Stimulated activated CD4-positive, alpha-beta T cell treated with anti-CD3 and anti-CD28 coated beads, Interleukin-4, amount 100 ng/mL, for 24 hours (primary cell): ENCODE measurements at regions not wholly inside any gene's neighbourhood (a gene's known extent, or its start where the extent isn't known, plus 50 kb on each side); places are given as distances from the start of the nearest gene placed in this dataset.

Source experiments
- DNase-seq: peaks from one replicate; pipeline ENCODE4 v3.0.0-alpha.2; 2020

DNA sequence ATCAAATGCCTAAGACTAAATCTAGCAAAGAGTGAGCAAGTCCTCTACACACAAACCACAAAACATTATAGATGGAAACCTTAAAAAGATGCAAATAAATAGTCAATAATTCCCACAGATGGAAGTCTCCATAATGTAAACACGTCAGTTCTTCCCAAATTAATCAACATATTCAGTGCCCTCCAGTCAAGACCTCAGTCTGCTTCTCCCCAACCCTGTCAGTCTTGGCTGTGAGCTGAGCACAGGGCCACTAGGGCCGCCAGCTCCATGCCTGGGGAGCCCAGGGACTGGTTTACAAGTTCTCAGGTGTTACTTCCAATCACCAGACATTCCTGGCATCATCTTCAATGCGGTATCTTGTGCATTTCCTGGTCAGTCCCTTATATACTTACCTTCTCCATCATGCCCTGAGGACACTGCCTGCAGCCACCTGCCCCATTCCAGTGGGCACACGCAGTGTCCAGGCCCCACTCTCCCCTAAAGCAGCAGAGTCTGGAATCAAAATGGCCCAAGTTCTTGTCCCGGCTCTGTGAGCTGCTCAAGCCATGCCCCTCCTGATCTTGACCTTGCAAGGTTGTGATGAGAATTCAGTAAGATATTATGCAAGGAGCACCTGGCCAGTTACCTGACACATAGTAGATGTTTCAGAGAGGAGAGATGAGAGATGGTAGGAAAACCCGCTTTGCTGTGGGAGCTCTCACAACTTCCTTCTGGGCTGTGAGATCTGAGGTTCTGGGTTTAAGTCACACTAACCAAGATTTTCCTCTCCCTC is 207.9 kb upstream of the RAB6C start:
- DNase-seq: no peak

DNA sequence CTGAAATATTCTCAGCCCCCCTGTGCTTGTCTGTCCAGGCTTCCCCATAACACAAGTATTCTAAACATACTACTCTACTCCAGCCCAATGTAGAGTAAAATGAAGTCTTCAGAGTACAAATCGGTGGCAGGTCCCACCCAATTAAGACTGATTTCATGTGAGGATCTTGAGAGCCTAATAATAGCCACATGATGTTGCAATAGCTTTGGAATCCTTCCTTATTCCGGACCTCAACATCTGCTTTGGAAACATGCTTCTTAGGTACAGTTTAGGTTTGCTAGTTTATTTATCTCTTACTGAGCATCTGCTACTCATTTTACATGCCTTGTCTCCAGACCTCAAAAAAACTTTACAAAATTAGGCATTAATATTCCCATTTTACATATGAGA is 207.3 kb upstream of the RAB6C start:
- DNase-seq: no peak

DNA sequence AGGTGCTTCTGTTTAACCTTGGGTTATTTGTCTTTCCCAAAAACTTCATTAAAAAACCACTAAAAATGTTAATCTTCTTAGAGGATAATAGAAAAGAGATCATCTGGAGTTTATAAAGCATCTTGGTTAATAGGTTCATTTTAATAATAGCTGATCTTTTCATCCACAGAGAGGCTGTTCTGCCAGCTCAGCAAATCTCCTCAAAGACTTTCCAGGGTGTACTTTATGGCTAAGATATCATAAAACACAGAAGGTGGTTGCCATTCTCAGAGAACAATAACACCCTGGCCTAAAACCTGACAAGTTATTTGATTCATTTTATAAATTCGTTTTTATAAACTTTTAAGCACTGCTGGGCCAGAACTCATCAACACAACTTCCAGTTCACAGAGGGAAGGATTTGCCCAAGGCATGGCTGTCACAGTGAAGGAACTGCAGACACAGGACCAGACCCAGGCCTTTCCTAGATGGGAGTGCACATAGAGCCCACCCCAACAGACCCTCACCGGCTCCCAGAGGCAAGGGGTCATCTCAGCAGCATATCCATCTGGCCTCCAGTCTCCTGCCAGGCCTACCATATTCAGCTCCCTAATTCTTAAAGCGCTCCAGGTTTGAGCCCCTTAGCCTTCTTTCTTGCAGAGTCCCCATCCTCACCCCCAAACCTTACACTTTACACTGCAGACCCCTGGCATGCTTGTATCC is 203.4 kb upstream of the RAB6C start:
- no peak for DNase-seq

DNA sequence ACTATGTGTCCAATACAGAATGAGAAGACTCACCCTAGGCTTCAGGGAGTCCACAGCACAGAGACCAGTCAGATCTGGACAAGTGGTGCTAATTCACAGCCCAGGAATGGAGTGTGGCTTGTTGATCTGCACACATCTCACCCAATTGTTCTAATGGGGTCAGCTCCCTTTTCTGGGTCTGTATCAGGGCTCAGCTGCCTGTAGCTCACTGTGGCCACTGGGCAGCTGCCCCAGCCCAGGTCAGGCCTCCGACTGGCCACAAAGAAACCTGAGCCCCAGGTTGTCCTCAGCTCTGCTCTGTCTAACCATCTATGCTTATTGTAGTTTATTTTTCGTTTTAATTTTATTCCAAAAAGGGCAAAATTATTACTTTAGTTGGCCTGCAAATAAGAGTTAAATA is 202.3 kb upstream of the RAB6C start:
- no peak for DNase-seq

DNA sequence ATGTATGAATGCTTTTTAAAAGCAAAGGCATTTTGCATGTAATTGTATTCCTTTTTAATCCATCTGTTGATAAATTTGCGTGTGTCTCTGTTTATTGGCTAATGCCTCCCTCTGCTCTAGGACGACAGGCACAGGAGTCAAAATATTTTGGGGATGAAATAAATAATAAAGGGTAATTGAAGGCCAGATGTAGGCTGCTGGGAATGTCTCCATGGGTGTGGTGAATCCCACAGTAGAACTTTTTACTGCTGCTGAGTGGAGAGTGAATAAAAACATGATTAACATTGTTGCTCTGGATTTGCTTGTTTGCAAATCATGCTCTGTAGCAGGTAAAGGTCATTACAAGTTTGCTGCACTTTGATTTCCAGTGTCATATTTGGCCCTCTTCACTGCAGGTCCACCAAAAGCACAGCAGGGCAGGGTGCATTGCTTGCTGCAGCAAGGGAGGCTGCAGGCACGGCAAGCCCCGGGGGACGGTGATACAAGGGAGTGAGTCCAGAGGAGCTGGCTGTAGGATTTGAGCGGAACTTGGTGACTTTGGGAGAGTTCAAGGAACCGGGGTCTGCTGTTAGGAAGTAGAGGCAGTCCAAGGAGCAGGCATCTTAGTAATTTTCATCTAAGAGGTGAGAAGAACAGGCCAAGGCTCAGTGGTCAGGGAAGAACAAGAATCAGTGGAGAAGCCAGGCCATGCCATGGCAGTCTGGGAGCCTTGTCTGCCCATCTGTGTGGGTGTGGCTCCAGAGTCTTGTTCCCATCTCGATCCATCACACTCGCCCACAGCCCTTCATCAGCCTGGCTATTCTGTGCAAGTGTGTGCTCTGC is 201.5 kb upstream of the RAB6C start:
- no peak for DNase-seq

DNA sequence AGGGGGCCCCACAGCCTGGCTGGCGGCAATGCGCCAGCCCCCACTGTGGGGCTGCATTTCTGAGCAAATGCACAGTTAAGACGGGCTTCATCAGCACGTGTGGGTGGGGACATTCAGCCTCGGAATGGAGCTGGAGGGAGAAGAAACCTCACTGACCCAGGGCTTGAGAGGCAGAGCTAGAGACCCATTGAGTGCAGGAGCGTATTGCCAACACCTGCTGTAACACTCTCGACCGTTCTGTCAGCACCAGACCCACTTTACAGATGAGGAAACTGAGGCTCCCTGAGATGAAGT is 200.9 kb upstream of the RAB6C start:
- no peak for DNase-seq

DNA sequence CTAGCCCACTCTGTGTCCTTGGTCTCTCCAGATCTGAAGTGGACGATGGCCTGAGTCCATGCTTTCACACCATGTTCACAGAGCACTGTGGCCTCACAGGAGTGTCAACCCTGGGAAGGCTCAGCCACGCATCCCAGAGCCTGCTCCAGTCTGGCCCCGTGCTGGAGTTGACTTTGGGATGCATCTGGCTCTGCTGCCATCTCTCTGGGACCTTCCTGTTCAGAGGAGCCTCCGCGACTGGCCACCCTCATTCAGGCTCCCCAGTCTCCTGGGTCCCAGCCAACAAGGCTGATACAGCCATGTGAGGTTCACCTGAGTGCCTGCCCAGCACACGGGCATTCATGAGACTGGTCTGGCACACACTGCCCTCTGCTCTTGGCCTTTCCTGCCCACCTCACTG is 199.7 kb upstream of the RAB6C start:
- no peak for DNase-seq

DNA sequence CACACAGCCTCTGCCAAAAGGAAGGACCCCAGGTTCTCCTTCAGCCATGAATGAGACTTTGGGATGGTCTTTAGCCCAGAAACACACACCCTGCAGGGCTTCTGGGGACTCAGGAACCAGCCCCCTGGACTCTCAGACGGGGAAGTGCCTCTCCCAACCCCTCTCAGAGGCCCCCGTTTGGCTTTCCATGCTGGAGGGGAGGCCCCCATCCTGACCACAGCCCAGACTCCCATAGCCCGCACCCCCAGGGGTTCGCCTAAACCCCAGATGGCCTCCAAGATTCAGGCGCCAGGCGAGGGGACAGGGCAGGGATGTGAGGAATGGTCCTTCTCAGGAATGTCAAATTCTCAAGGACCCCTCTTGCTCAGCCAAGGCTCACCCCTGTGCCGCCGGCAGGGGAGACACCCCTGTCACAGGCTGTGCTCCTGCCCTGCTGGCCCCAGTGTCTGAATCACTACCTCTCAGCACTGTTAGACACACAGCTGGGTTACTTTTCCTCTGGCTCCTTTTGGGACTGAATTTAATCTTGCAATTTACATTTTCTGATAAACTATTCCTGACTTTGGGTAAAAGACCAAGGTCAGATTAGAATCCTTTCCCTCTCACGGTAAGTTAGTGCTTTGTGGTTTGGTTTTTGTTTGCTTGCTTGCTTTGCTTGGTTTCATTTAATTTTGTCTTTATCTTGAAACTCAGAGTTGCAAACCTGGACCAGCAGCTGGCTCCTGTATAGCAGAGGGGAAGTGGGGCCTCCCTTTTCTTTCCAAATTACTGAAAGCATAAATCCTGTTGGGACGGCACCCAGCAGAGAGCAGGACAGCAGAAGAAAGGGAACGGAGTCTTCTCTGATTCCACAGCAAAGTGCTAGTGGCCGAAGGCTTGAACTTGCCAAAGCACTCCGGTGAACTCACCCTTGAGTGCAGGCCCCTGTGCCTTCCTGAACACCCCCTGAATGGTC is 198.9 kb upstream of the RAB6C start:
- DNase-seq: no peak

DNA sequence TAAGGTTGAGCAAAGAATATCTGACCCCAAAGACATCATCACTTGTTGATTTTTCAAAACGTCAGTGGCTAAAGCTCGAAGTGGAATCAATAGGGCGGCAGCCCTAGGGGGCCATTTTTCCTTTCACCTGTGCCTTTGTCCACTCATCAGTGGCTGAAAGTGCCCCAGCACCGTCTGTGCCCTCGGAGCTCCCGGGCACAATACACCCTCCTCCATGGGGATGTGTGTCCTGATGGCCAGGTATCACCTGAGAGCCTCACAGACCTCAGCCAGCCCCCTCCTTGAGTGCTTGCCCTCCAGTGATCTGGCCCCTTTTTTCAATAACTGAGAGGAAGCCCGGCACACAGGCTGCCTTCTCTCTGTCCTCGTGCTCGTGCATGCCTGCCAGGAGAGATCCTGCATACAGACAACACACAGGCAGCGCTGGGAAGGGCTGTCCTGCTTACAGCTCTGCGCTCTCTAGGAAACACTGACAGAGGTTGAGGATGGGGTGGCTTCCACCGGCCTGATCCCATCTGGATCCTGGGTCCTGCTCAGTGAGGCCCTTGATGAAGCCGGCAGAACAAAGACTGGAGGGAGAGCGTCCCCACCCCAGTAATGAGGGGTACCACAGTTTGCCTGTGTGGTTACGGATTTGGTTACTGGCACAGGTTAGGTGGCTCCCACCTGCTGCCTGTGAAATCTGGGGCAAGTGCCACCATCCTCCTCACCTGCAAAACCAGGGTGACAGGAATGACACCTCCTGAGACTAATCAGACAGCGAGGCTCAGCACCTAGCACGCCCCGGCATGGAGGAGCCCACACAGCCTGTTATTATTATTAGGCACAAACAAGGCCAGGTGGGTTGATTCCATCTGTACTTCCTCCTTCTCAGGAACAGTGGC is 197.5 kb upstream of the RAB6C start:
- DNase-seq: no peak

DNA sequence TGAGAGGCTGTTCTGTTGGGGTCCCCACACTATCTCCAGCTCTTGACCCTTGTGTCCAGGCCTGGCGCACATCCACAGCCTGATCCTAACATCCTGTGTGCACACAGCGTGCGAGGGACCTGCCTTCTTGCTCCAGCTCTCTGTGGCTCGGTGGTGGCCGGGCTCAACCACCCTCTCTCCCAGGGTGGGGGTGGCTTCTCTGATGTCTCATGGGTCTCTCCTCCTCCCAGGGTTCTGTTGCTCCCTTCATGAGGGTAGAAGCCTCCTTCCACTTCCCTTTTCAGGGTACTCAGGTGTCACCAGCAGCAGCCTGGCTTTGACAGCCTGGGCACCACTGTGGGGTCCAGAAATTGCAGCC is 196.9 kb upstream of the RAB6C start:
- no peak for DNase-seq

DNA sequence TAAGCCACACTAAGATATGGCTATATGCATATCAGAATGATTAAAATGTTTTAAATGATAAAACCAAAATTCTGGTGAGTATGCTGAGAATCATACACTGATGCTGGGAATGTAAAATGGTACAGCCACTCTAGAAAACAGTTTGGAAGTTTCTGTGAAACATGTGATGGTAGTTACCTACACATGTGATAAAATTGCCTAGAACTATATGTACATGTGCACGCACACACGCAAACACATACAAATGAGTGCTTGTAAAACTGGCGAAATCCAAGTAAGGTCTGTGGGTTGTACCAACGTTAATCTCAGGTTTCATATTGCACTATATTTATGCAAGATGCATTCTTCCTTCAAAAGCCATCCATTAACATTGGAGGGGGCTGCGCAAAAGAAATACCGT is 195.0 kb upstream of the RAB6C start:
- no peak for DNase-seq

DNA sequence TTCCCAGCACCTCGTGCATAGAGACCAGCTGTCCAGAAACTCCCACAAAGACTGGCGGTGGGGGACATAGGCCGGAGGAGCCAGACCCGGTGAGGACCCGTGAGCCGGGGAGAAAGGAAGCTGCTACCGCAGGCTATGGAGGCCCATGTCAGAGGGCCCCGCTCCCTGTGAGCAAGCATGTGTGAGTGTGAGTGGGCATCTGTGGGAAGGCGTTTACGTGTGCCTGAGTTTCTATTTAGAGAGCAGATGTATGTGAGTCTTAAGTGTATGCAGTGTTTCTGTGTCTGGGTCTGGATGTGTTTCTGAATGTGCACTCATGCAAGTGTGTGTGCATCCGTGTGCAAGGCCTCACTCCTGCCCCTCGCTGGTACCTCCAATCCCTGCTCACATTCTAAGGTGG is 187.8 kb upstream of the RAB6C start:
- no peak for DNase-seq

DNA sequence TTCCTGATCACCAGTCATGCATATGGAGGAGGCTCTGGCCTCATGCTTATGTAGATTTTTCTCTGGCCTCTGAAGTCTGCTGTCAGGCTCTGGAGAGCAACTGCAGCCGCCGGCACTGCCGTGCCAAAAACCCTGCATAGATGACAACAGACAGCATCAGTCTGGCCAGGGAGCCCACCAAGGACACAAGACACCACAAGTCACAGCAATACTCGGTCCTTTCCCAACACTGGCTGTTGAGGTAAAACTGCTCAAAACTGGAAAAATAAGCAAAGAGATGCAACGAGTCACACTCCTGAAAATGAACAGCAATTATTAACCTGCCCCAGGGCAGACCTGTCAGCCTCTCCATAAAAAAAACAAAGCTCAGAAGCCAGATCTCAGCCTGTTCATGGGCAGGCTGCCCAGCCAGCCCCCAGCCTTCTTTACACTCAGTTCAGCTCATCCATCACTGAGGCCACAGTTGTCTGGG is 186.0 kb upstream of the RAB6C start:
- DNase-seq: no peak

DNA sequence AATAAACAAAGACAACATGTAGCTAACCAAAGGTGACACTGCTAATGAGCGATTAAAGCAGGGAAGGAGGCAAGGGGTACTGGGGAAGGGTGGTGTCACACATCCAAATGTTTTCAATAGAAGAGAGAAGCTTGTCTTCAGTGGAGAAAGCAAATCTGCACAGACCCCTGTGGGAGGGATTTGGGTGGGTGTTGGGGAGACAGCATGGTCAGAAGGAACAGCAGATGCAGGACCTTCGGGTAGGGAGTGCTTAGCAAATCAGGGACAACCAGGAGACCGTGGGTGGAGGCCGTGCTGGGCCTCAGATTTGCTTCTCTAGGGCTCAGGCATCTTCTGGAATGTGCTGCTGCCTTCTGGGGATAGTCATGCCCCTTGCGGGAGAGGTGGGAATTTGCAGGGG is 185.3 kb upstream of the RAB6C start:
- DNase-seq: no peak

DNA sequence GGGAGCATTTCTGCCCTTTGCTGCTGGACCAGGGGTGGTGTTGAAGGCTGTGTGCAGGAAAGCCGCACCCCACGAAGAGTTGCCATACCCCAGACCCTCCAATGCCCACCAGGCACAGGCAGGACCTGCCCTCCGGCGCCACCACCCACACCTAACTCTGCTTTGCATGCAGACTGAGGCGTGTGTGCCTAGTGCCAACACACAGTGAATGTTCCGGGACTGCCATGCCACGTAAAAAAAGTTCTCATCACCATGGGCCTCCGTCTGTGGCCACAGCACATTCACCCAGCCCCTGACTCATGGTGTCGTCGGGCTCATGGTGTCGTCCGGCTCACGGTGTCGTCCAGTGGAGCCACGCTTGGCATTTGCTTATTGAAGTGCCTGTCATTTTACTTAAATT is 184.9 kb upstream of the RAB6C start:
- no peak for DNase-seq

DNA sequence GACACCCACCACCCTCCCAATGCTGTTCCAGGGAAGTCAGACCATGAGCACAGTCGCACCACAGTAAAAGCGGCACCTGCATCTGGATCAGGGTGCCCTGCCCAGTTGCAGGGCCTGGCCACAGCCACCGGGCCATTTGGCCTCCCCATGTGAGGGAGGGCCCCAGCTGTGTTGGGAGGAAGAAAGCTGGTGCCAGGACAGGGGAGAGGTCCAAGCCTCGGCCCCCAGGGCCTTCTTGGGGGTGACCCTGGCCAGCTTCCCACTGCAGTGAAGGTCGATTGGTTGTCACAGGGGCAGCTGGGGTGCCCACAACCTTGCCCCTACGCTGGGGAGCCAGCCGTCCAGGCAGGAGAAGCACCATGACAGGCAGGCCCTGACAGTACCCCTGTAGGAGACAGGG is 183.2 kb upstream of the RAB6C start:
- no peak for DNase-seq

DNA sequence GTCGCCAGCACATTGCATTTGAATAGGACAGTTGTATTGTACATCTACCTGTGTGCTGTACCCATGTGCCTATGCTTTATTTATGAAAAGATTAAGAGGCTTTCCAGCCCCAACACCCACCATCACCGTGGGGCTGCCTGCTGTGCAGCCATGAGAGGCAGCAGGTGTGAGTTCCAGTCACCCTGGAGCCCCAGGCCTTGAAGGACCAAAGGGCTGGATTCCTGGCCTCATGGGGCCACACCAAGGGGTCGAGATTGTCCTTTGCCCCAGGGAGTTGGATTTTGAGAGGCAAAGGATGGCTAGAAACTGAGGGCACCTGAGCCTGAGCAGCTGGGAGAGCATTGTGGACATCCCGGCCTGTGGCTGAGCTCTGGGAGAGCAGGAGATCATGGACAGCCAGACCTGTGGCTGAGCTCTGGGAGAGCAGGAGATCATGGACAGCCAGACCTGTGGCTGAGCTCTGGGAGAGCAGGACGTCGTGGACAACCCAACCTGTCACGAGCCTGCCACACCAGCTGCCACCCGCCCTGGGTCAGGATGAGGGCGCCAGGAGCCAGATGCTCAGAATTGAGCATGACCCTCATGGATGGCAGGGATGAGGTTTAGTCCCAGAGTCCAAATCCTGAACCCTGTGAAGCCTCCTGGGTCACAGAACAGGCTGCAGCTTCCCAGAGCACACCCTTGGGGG is 182.5 kb upstream of the RAB6C start:
- no peak for DNase-seq

DNA sequence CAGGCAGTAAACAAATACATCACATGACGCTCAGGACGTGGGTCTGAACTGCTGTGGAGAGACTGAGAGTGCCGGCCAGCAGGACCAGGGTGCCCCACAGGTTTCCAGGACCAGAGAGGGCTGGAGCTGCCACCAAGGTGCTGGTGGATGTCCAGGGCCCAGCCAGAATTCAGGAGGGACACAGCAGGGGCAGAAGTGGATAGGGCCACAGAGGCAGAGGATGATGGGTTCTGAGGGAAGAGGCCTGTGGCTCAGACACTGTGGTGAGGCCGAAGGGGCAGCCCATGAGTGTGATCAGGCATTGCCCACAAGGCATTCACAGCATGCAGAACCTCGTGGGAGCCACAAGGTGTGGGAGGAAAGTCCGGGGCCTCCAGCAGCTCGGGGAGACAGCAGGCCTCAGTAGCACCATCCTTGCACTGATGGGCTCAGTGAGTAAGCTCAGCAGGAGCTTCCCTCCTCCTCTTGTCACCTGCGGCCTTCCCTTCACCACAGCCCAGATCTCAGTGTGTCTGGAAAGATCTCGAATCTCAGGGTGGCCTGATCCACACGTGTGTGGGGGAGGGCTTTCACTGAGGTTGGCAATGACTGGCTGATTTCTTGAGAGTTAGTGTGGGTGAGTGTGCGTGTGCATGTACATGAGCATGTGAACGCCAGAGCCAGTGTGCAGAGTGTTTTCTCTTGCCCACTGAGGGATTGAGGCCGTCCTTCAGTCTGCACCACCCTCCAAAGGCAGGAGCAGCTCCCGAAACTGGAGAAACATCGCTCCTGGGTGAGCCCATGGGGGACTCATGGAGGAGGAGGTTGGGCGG is 181.8 kb upstream of the RAB6C start:
- no peak for DNase-seq

DNA sequence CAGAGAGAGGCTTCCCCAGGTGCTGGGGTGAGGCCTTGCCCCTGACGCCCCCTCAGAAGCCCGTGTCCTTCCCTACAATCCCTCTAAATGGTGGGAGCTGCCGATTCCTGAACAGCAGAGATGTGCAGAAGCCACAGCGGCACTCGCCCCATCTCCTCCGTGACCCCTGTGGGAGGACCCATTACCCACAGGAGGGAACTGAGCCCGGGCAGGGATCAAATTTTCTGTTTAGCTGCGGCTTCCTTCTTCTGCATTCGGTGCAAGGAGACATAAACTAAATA is 181.2 kb upstream of the RAB6C start:
- no peak for DNase-seq

DNA sequence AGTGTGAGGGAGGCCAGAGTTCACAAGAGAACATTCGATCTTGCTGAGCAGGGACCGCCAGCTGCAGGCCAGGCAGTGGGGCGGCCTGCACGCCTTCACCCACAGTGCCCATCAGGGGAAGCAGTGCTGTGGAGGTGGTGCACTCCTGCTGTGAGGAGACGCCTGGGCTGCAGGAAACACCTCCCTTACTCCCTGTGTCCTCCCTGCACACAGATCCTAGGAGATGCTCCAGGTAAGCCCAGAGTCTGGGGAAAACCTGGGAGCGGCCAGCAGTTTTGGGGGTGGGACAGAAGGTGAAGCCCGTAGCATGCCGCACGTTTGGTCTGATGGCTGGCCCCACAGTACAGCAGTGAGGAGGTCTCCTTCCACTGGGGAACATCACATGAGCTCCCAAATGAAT is 180.8 kb upstream of the RAB6C start:
- DNase-seq: no peak
